HG03064 (cell line): ENCODE measurements at regions not wholly inside any gene's neighbourhood (a gene's known extent, or its start where the extent isn't known, plus 50 kb on each side); places are given as distances from the start of the nearest gene placed in this dataset.

Experiments used
- ATAC-seq: cut with Tn5 transposase; IDR thresholded peaks from one replicate; pipeline ENCODE4 v1.9.1; 2021; ENCODE audit warnings: low read depth; ENCODE audit not compliant: unreplicated experiment

DNA sequence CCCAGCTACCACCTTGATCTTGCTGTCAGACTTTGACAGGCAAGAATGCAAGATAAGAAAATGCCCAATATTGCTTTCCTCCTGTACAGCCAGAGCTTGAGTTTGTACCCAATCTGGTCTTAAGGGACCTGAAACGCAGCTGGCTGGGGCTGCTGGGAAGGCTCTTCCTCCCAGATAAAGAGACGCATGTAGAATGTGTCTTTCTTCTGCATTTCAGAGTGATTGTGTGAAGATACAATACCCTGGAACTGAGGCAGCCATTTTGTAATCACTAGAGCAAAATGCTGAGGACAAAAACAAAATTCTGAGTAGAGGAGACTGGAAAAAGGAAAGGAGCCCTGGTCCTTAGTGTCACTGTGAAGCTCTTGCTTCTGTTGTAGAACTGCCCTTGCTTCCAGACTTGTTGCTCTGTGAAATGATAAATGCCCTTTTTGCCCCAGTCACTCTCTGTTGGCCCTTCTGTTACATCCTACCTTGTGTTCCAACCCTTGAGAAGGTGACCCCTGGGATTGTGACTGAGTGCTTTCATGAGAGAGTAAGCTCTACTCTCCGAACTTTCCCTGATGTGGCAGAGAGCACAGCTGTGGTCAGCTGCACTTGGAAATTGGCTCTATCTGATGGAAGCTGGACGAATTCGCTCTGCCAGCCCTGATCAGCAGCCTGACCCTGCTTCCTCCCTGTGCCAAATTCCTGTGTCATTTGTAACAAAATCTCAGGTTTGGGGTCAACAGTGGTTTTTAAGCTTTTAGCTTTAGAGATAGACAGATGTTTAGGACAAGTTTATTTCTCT lies 137.4 kb upstream of the RBMS1 start:
- ATAC-seq, result no peak

DNA sequence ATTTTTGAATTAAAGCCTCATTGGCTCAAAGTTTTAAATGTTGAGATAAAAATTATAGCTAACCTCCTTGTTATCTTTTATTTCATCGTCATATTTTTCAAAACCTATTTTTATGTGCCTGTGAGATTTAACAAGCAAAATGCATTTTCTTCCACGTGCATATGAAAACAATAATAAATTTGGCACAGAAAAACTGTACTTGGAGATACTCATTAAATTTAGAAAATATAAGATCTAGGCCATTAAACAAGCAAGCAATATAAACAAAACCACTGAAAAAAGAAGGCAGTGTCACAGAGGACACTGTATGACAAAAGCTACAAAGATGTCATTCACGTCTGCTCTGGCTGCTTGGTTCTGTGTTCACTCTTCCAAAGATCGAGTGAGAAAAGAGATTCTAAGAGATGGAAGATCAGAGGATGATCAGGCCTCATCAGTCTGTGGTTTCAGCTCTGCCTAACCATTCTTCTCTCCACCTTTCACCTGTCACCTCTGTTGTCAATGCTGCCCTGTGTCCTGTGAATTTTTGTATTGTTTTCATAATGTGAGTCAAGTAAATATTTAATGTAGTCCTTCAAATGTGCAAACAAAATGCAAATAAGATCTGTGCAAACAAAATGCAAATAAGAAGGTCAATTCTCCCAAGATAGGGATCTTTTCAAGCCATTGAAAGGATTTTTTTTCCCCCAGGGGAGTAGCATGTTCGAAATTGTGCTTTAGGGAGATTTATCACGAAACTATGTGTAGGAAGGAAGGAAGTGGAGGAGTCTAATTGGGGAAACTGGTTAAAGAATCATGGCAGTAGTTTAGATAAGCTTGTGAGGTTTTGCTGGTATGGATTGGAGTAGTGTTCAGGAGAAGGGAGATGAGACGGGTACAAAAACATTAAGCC lies 138.7 kb upstream of the RBMS1 start:
- no peak for ATAC-seq

DNA sequence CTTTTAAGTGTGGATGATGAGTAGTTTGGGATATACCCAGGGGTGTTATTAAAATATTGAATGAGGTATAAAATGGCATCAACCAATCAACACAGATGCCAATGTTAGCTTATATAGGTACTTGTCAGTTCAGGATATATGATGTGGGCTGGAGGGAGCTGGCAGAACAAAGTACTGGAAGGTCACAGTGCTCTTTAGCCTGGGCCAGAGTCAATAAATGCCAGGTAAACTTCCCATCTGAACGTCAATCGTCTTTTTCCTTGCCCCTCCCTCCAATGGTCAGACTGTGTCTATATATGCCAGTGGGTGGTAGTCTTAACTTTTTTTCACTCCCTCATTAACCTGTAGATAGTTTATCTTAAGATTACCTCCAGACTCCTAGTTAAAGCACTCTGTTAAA lies 140.8 kb upstream of the RBMS1 start:
- ATAC-seq, result no peak

- no peak for ATAC-seq
These were observed 141.9 kb upstream of the RBMS1 start for GRCh38 chr2:160635488-160635887.

DNA sequence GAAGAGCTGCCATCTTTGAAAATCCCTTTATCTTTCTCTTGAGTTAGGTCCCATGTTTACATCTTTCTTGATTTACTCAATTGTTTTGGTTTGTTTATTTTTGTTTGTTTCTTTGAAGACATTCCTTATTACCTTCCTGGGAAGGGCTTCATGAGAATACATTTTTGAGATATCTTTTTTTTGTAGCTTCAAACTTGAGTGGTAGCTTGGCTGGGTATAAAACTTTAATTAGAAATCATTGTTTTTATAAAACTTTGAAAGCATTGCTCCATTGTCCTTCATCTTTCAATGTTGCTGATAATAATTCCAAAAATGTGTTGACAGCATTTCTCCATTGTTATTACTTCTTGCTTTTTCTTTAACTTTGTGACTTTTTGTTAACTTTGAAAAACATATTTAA lies 145.9 kb upstream of the RBMS1 start:
- ATAC-seq, result no peak

DNA sequence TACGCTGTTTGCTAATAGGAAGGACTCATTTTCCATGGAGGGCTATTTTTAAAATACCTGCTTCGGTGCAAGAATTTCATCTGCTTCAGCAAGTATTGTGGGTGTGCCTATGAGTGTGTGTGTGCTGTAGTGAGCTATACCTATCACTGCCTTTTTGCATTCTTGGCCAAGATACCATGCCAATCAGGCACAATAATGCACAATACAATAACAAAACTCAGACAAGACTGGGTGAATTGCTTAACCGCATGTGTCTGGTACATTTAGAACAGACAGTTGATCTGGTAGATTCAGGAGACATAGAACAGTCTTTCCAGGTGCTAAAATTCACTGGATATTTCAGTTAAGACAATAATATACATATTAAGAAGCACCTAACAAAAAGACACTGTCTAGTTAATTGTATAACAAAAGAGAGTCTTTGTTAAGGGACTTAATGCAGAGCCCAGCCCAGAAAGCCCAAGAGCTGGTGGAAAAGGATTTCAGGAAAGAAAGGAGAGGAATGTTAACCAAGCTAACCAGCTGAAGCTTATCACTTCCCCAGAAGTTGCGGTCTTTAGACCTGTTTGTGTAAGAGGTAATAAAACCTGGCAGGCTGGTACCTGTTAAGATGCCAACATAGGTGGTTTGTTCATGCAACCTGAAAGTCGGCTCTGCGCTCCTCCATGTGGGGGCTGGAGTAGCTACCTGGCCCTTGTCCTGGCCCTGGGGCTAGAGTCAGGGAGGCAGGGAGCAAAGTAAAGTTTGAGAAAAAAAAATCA lies 153.3 kb upstream of the RBMS1 start:
- ATAC-seq, result no peak

DNA sequence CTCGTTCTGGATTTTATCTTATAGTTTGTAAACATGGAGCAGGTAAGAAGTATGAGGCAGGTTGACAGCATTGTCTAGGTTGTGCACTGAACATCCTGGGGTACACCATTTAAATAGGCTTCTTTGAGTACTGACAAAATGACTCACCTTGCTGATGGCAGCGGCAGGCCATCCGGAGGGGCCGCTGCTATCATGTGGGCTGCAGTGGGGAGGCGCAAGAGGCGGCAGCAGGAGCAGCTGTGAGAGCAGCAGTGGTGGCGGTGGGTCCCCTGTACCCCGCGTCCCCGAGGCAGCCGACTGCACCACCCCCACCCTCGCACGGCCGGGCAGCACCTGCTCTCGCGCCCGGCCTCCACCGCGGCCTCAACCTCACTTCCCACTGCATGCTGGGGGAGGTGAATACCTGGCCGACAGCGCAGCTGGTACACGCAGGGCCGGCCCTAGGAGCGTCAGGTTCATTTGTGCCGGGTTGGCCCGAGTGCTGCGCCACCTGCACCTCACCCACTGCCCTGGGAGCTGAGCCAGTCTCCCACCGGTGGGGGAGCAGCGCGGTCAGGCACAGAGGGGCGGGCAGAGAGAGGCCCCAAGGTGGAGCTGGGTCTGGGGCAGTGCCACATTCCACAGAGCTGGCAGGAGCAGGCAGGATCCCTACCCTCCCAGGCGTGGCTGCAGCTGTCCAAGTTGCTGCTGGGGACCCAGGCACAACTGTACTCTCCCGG lies 154.5 kb upstream of the RBMS1 start:
- ATAC-seq, result no peak

DNA sequence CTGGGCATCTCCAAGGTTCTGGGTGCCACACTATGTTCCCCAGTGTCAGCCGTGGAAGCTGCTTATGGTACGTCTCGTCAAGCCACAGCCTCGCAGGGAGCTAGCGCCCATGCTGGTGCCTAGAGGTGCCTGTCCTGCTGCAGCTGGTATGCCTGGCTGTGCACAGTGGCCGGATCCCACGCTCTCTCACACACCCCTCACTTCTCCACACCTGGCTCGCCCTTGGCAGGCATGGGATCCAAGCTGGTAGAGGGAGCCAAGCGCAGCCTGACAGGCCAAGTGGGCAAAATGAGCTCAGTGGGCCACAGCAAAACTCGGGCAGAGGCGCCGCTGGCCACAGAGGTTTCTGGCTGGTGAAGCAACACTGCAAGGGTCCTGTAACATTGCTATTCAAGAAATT lies 156.1 kb upstream of the RBMS1 start:
- ATAC-seq, result no peak

- ATAC-seq, result no peak
These were observed 156.8 kb upstream of the RBMS1 start for GRCh38 chr2:160650196-160651118.

DNA sequence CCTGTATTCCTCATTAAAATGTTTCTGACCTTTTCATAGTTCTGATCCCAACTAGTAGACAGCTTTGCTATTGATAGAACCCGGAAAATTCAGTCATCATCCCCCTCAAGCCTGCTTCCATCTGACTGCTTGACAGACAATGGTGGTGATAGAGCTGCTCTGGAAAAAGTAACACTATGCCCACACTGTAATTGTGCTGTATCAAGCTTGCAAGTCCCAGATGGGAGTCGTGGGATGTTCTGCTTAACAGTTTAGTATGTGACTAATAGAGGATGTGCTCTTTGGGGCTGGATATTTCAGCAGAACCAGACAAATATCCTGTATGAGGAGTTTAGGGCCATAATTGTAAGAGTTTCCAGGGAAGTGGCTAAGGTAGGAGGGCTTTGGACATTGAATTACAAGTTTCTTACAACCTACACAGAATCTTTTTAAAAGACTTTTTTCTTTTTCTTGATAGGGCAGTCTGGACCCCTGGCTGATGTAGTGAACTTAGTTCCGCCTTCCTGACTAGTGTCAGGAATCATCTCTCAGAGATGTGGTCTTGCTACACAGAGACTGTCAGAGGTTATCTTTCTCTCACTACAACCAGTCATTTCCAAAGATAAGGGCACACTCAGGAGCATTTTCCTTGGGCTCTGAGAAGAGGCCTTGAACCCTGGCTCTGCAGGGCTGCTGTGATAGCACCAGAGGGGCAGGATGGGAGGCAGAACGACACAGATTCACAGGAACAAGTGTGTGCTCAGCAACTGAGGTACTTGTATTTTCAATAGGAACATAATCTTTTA lies 158.0 kb upstream of the RBMS1 start:
- ATAC-seq, result no peak

DNA sequence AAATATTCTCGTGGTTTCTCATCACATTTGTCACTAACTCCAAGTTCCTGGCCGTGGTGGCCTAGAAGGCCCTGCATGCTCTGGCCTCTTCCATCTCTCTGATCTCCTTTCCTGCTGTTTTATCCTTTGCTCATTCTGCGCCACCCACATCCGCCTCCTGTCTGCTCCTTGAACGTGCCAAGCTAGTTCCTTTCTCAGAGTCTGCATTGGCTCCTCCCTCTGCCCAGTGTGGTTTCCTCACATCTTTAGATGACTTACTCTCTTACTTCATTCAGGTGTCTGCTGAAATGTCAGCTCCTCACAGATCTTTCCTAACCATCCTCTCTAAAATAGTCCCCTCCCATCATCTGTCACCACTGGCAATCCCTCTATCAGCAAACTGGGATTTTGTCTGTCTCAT lies 158.6 kb upstream of the RBMS1 start:
- ATAC-seq, result no peak

- no peak for ATAC-seq
These were observed 163.6 kb upstream of the RBMS1 start for GRCh38 chr2:160657196-160657595.

DNA sequence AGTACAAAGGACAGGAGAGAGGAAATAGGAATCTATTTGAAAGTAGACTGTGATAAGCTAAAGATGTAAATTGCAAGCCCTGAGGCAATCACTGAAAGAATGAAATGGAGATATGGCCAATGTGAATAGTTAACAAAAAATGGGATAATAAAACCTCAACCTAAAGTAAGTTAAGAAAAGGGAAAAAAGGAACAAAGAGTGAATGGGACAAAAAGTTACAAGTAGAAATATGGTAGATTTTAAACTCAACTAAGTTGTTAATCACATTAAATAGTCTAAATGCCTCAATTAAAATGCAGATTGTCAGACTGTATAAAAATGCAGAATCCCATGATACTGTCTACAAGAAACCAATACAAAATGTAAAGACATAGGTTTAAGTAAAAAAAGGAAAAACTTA lies 165.2 kb upstream of the RBMS1 start:
- no peak for ATAC-seq

GRCh38 chr2:160660741-160661140 lies 167.1 kb upstream of the RBMS1 start:
- no peak for ATAC-seq

DNA sequence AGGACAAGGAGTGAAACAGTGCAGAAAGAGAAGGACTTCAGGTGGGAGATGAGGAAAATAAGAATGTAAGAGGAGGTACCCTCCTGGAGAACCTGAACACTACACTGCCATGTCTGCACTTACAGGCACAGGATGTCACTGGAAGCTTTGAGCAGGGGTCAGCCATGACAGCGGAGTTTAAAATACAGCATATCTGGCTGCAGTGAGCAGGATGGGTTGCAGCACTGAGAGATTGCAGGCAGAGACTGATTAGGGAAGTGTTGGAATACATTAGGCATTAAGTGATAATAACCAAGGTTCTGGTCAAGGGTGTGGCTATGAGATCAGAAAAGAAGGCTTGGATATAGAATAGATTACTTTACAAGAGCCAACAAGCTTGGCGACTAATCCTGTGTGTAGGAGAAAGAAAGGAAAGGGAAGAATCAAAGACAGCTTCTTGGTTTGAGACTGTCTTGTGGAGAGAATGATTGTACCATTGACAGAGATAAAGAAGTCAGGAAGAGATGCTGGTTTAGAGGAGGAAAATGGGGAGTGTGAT lies 171.1 kb upstream of the RBMS1 start:
- ATAC-seq, result no peak

DNA sequence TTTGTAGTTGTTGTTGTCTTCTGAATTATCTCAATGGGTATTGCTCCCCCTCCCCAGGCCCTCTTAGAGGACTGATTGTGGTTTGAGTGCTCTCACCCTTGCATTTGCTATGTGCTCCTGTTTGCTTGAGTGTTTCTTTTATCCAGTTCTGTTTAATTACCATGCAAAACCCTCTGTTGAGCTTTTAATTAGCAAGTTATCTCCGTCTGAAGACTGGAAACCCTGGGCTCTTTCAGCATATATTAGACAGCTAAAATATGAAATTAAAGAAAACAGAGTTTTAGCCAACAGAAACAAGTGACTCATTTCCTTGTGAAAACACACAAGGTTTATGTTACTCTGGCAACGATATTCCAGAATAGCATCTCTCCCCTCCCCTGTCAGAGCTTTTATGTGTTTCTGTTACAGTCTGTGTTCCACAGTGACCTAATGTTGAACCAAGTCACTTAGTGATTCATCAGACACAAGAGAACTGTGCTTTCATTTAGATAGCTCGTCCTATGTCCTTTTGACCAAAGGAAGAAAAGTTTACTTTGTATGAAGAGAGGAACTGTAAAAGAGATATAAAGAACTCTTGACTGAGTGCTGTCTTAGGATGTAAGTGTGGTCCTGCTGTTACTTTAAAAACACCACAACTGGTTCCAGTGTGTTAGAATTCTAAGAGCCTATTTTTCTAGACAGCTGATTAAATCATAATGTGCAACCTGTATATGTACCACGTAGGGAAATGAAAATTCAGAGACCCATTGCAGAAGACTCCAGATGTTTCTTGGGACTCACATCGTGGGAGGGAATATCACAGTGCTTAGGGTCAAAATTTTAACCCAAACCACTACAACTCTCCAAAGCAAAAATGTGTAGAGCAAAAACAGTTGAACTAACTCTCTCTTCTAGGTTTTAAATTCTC lies 172.8 kb upstream of the RBMS1 start:
- ATAC-seq, result peak; percentile 66

GRCh38 chr2:160667811-160668210 lies 174.2 kb upstream of the RBMS1 start:
- ATAC-seq, result no peak
